CD4-positive, alpha-beta T cell treated with Interleukin-15 for 1 hour (primary cell): ENCODE measurements at regions not wholly inside any gene's neighbourhood (a gene's known extent, or its start where the extent isn't known, plus 50 kb on each side); places are given as distances from the start of the nearest gene placed in this dataset.
"Not testable (repeated sequence)": the region's sequence is repeated elsewhere in the genome, so short reads cannot be mapped to it uniquely, and the experiment has no call there.

Source experiments
- DNase-seq: peaks from one replicate; pipeline ENCODE4 v3.0.0-alpha.2; 2020

DNA sequence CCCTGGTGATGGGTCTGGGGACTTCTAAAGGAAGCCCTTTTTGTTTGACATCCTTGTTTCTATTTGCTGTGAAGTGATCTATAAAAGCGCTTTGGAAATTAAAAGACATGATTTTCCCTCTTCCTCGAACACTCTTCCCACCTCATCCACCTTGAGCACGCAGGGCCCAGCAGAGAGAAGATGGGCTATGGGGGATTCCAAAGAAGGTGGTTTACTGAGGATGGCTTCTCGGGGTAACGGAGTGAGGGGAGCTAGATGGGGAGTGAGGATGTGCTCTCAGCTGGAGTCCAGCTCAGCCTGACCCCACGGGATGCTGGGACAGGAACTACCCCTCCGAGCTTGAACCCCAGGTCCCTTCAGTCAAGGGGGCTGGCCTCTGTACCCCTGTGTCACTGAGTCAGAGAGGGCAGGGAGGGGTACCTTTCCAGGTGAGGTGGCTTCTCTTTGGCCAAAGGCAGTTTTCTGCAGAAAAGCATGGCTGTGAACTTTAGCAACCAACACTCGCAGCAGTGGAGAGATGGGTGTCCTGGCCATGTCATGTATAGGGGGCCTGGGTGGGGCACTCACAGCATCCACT is 180.7 kb upstream of the SMAD3 start:
- no peak for DNase-seq

DNA sequence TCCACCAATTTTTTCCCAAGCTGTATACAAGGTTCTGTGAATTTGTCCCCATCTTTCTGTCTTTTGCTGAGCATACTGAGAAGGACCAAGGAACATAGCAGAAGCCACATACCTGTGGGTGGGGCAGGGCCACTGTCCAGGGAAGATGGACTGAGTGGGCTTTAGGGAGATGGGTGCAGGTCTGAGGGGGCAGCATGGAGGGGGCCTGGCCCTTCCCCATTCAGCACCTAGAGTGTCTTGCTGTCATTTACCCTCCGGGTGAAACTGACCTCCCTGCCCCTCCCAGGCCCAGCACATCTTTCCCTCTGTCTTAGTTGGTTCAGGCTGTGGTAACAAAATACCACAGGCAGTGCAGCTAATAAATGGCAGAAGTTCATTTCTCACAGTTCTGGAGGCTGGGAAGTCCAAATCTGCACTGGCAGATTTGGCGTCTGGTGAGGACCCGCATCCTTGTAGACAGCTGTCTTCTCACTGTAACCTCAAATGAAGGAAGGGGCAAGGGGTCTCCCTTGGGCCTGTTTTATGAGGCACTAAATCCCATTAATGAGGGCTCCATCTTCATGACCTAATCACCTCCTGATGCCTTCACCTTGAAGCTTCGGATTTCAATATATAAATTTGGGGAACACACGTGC is 180.0 kb upstream of the SMAD3 start:
- DNase-seq, result no peak

DNA sequence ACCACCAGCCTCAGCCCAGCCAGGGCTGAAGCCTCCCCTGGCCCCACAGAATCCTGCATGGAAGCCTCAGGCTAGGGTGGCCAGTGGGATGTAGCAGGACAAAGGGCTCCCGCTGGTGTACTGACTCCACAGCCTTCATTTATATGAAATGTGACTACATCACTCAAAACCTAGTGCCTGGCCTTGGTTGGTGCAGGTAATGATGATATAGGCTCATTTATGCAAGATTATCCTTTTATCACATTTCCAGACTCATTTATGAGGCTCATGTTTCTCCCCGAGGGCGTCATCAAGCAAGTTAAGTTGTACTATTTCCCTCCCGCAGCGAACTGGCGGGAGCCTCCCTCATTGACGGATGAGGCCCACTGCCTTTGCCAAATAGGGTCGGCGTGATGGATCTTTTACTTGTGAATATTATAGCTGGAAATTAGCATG is 179.1 kb upstream of the SMAD3 start:
- DNase-seq, result no peak

DNA sequence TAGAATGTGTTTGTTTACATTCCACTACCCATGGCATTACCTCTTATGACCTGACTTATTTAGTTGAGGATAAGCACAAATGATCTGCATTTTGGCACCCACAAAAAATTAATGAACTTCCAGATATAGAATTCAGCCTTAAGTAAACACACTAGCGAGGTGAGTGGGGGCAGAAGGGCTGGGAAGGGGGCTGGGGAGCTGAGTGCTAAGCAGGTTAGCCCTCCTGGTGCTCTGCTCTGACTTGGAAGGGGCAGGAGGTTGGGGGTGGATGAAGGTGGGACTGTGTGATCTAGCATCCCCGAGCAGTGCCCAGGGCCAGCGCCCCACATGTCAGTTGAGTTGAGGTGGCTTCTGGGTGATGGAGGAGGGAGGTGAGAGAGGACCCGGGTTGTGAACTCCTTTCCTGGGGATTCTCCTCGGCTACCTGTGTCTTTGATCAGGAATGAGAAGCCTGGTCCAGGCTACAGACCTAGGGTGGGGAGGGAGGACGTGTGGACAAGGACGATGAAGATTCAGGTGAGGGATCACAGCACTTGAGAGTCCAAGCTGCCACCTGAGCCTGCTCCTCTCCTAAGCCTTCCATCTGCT is 178.6 kb upstream of the SMAD3 start:
- no peak for DNase-seq

DNA sequence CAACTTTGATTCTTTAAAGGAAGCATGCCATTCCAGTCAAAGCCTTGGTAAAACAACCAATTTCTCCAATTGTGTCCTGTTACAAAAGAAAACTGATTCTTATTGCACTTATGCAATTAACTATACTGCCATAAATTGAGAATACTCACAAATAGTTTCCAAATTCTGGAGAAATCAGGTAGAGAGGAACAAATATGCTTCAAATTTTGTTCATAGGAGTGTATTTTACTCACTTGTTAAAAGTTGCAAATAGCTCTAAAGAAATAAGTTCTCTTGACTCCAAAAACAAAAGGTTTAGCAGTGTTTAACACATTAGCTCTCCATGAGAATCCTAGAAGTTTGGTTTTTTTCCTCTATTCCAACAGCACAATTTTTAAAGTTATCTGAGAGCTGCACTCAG is 176.1 kb upstream of the SMAD3 start:
- not testable (repeated sequence) for DNase-seq

DNA sequence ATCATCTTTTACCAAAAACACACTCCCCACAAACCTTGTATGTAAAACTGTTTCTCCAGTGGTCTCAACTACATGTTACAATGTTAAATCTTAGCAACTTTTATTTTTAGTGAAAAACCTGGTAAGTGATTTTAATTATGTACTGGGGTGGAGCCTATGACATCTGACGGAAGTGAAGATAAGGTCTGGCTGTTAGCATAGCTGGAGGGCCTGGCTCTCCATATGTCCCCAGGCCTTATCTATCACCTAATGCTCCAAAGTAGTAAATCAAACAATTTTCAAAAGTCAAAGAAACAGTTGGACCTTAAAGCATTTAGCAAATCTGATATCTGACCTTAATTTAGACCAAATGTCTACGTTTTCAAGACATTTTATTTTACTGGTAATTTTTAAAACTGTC is 173.6 kb upstream of the SMAD3 start:
- no peak for DNase-seq

DNA sequence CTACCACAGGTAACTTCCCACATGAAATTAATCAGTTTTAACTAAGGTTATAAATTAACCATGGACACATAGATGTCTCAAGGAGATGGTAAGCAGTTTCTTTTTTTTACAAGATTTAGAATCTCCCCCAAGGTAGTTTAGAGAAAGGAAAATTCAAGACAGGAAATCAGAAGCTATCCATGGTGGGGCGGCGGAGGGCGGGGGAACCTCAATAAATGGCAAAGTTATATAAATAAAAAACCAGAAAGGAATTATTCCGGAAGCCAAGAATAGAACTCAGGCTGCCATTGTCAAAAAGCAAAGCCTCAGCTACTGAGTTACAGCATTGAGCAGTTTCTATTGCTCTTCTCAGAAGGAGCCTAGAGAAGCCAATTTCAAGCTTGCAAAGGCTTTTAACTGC is 172.1 kb upstream of the SMAD3 start:
- DNase-seq, result no peak

DNA sequence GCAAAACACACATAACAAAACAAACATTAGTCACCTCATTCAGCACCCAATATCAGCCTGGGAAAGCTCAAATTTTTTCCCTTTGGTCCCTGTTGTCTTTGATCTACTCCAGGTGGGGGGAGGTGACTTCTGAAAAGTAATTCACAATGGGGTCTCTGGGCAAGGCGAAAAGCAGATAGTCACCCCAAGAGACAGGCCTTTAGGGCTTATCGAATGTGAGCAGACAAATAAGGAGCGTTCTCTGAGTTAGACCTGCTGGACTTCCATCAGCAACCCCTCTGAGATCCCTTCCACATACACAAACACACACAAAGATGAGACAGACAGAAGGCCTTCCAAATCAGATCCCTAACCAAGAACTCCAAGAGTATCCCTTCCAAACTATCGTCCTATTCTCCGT is 171.0 kb upstream of the SMAD3 start:
- no peak for DNase-seq

DNA sequence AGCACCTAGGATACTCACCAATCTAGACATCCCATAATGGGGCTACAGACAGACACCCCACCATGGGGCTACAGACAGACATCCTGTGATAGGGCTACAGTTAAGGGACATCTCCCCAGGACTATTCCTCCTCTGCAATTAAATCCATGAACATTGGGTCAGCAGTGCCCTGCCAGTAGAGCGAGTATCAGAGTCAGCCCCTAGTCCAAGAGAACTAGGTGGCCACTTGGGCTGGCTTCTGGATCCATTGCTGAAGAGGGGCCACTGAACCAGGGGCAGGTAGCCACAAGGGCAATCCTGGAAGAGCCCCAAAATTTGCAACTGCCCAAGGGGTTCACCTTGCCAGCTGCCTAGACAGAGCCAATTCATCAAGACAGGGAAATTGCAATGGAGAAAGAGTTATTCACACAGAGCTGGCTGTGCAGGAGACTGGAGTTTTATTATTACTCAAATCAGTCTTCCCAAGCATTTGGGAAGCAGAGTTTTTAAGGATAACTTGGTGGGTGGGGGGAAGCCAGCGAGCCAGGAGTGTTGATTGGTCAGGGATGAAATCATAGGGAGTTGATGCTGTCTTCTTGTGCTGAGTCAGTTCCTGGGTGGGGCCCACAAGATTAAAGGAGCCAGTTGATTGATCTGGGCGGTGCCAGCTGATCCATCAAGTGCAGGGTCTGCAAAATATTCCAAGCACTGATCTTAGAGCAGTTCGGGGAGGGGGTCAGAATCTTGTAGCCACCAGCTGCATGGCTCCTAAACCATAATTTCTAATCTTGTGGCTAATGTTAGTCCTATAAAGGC is 170.2 kb upstream of the SMAD3 start:
- no peak for DNase-seq

DNA sequence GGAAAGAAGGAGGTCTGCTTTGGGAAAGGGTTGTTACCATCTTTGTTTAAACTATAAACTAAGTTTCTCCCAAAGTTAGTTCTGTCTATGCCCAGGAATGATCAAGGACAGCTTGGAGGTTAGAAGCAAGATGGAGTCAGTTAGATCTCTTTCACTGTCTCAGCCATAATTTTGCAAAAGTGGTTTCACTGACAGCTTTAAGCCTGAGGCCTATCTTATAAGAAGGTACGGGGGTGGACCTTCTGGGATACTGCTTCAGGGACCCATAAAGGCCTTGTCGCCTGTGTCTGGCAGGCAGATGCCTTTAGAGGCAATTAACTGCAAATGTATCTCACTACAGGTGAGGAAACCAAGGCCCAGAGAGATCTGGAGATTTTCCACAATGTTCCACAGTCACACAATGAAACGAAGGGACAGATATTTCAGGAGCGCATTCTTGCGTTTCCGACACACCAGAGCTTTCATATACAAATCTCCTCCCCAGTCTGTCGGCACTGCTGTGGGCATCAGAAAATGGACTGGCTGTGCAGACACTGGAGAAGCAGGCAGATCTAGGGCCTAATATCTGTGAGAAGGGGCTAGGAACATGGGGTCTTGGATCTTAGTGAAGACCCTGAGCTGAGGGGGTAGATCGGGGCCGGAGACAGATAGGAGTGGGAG is 169.5 kb upstream of the SMAD3 start:
- no peak for DNase-seq

DNA sequence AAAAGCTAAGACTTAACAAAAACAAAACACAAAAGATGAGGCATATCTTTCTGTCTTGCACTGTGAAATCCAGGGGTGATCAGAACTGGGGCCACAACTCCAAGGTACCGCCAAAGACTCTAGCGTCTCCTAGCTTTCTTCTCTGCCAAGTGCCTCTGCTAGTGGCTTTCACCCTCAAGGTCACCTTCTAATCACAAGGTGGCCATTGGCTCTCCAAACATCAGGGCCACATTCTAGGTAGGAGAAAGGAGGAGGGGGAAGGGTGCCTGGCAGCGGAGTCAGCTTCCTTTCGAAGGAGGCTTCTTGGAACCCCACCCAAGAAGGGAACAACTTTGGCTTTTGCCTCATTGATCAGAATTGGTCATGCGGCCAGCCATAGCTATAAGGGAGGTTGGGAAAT is 168.8 kb upstream of the SMAD3 start:
- no peak for DNase-seq

DNA sequence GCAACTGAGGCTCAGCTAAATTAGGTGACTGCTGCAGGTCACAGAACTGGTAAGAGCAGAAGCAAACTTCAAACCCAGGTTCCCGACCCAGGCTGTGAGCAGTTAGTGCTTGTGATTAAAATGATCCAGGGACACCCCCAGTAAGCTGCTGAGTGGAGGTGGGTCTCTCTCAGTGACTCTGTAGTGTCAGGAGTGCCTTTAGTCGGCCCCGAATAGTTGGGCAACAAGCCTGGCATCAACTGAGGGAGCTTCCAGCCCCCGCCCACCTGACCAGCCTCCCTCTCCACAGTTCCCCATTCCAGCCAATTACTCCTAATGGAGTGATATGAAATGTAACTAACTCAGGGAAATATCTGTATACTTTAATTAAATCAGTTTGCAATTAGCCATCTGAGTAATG is 168.0 kb upstream of the SMAD3 start:
- DNase-seq, result peak; percentile 17

DNA sequence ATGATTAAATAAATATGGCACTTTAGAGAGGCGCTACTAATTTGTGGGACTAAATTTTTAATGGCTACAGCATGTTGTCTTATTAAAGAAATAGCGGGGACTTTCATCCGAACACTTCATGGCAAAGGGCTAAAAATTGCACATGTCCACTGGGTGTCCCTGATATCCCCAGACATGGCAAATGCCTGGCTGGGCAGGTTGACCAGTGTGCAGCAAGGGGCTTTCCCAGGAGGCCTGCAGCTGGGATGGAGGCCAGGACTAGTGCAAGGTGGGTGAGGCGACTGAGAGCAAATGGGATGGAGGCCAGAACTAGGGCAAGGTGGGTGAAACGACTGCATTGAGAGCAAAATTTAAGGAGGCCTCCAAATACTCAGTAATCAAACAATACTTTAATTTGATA is 167.4 kb upstream of the SMAD3 start:
- no peak for DNase-seq

DNA sequence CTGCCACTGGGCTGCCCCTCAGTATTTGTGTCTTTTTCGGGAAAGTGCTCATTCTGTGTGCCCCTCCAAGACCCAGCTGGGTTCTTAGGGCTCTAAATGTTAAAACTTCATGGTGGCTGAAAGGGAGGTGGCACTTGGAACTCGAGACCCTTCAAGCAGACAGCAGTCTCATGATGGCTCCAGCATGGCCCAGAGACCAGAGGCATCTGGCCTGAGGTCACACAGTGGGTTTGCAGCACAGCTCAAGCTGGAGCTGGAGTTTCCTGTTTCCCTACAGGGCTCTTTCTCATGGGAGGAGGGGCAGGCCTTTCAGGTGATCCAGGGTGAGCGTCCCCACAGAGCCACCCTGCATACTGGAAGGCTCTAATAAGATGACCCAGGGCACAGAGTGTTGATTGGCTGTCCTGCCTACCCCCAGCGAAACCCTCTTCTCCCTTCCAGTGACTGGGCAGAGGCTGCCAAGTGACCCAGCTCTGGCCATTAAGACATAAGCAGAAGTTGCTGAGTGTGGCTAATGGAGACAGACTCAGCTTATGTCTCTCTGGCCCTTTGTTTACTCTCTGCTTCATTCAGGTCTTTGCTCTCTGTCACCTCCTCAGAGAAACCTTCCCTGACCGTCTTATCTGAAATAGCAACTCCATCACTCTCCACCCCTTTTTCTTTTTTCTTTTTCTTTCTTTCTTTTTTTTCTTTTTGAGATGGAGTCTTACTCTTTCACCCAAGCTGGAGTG is 166.6 kb upstream of the SMAD3 start:
- peak; percentile 14 for DNase-seq

DNA sequence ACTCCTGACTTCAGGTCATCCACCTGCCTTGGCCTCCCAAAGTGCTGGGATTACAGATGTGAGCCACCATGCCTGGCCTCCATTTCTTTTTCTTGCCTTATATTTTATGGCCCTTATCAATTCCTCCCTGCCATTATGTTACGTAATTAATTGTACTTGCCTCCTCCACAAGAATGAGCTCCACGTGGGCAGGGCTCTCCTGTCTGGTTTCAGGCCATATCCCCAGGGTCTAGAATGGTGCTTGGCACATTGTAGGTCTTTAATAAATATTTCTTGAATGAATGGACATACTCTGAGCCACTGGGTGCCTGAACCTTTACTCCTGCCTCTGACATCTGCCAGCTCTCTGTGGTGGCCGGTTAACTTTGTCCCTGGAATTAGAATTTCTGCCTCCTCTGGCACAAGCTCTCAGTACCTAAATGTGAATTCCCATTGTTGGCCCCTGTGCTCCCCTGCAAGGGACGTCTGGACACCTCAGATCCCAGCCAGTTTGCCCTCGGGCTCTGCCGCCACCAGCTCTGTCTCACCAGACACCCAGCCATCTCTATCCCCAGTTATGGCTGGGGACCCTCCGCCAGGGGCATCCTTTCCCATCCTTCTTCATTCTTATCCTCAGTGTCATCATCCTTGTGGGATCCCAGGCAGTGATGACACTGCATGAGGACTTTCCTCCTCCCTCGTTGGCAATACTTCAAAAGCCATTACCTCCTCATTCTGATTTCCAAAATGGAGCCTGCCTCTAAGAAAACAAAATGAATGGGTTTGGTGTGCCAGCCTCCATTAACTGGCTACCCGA is 165.6 kb upstream of the SMAD3 start:
- DNase-seq, result peak; percentile 6

DNA sequence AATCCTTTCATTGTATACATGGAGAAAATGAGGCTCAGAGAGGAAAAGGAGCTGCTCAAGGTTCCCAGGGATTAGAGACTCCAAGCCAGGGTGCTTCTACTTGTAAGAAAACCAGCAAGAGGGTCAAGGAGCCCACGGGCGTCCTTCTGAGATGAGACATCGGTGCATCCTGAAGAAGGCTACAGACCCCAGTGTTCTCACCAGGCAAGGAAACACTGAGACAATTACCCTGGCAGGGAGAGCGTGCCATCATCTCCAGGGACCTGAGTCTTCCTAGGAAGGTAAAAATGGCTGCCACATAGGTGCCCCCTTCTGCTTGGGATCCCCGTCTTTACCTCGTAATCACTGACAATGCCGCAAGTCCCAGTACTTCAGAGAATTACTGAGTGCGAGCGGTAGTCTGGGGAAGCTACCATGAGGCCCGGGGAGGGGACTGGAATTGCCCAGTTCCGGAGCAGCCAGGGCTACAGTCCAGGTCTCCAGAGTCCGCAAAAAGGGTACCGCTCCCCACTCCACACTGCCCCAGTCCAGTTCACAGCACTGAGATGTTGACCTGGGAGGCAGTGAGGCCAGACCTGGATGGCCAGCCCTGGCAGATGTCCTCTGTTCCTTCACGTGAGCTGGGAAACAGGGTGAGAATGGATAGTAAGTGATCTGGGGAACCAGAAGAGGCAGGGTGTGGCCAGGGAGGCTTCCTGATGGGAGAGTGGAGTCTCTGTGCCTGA is 164.7 kb upstream of the SMAD3 start:
- DNase-seq, result peak; percentile 5

DNA sequence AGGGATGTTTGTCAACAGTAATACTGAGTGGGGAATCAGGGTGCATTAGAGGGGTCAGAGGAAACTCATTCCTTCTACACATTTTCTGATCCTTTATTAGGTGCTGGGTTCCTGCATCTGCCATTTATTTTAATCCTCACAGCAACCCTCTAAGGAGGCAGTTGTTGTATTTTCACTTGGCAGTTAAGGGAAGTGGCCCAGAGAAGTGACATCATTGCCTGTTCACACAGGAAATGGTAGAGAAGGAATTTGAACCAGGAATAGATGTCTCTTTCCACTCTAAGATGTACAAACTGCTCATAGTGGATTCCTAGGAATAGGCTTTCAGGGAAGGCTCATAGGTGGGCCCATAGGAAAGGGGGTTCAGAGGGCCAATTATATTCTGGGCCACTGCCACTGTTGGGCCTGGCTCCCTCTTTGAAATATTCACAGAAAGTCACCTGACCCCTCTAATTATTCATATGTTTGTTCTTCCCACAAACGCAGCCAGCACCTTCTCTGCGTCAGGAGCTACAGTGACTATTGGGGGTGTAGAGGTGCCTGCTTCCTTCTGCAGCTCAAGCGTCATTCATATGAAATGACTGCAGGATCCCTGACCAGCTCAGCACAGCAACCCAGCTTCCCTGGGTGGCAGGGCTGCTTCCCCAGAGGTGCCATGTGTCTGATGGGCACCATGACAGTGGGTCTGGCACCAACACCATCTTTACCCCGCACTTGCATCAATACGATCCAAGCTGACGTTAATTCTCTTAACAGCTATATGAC is 163.9 kb upstream of the SMAD3 start:
- DNase-seq, result no peak

DNA sequence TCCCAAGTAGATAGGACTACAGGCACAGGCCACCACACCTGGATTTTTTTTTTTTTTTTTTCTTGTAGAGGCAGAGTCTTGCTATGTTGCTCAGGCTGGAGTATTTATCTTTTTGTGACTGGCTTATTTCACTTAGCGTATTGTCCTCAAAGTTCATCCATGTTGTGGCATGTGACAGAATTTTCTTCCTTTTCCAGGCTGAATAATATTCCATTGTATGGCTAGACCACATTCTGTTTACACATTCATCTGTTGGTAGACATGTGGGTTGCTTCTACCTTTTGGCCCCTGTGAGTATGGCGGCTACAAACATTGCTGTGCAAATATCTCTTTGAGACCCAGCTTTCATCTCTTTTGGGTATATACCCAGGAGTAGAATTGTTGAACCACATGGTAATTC is 160.2 kb upstream of the SMAD3 start:
- DNase-seq, result no peak

DNA sequence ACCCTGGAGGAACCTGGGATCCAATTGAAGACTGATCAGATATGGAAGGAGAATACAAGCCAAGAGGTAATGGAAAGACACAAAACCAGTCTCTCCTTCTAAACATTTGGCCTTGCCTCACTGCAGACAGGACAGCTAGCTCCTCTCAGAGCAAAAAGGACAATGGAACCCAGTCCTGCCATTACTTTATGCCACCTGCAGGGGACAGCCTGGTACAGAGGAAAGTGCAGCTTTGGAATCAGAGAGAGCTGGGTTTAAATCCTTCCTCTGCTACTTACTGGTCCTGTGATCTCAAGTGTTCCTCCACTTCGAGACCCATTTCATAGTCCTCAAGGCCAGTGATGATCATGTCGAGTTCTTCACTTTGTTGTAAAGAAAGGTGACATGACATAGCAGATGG is 159.4 kb upstream of the SMAD3 start:
- DNase-seq, result no peak
